NT2/D1 (cell line): ENCODE measurements at regions not wholly inside any gene's neighbourhood (a gene's known extent, or its start where the extent isn't known, plus 50 kb on each side); places are given as distances from the start of the nearest gene placed in this dataset.
"Not testable (repeated sequence)": the region's sequence is repeated elsewhere in the genome, so short reads cannot be mapped to it uniquely, and the experiment has no call there.

ENCODE experiments used
- DNase-seq: peaks from one replicate; pipeline ENCODE4 v3.0.0-alpha.2; 2011; ENCODE audit warnings: low read depth, low spot score
- H3K27me3 ChIP-seq: 2 replicates; pipeline ENCODE4 v1.6.0; 2011; ENCODE audit warnings: mild to moderate bottlenecking; ENCODE audit not compliant: insufficient read length, insufficient read depth
- H3K36me3 ChIP-seq: 2 replicates; pipeline ENCODE4 v1.6.1; 2011; ENCODE audit warnings: mild to moderate bottlenecking, low read length, mixed read lengths; ENCODE audit not compliant: insufficient read depth, insufficient read length
- H3K4me1 ChIP-seq: 2 replicates; pipeline ENCODE4 v1.5.1; 2011; ENCODE audit not compliant: insufficient read depth, insufficient read length
- H3K4me3 ChIP-seq: 2 replicates; pipeline ENCODE4 v1.5.1; 2011; ENCODE audit warnings: low read depth; ENCODE audit not compliant: insufficient read length
- H3K9ac ChIP-seq: 2 replicates; pipeline ENCODE4 v1.6.0; 2011; ENCODE audit warnings: low read depth; ENCODE audit not compliant: insufficient read length
- H3K9me3 ChIP-seq: 2 replicates; pipeline ENCODE4 v1.5.1; 2011; ENCODE audit warnings: mild to moderate bottlenecking, low read length; ENCODE audit not compliant: insufficient read depth
- SUZ12 ChIP-seq: IDR thresholded peaks from 2 replicates; pipeline ENCODE4 v1.6.1; 2011; ENCODE audit not compliant: insufficient read length, insufficient read depth; ENCODE audit errors: extremely low read depth
- YY1 ChIP-seq: IDR thresholded peaks from 2 replicates; pipeline ENCODE4 v1.6.1; 2011; ENCODE audit not compliant: insufficient read length, insufficient read depth
- ZNF274 ChIP-seq: IDR thresholded peaks from 2 replicates; pipeline ENCODE4 v1.6.1; 2011; ENCODE audit warnings: mild to moderate bottlenecking, low read depth, low read length

DNA sequence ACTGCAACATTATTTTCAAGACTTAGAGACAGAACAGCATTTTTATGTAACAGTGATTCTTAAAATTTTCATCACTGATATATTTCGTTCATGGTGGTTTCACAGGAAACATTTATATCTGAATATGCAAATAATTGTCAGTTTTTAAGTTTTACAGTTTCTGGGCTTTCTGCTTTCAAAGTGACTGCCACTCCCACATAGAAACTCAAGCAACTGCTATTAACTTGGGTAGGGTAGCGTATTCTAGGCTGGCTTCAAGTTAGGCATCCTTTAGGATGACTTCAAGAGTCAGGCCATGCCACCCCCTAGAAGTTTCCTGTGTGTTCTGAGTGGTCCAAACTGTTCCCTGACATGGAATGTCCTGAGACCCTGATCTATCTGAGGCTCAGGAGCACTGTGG lies 123.6 kb upstream of the TSPAN8 start:
- no peaks in the 10 kb centered on the region for H3K36me3 ChIP-seq
- TF ChIP-seq ZNF274, result no peak
- TF ChIP-seq SUZ12, result no peak
- no peak for TF ChIP-seq YY1
- no peaks in the 10 kb centered on the region for H3K9me3 ChIP-seq
- no peaks in the 10 kb centered on the region for H3K27me3 ChIP-seq
- H3K4me3 ChIP-seq, result no peak overlapping the region
- no peak for DNase-seq
- no peaks in the 10 kb centered on the region for H3K4me1 ChIP-seq
- H3K9ac ChIP-seq, result no peak overlapping the region

DNA sequence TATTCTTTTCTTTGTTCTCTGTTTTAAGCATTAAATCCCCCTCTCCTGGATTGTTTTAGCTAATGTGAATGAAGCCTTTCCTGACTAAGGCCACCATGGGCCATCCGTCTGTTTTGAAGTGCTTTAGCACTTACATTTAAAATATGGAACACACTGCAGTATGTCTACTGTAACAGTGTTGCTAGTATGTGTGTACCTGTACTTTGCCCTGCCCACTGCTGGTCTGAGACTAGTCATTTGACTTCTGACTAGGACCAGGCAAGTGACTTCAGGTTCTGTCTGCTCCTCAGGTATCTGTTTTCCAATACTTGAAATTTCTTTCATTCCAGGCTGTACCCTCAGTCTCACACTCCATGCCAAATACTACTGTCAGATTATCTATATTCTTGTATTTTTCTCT lies 120.1 kb upstream of the TSPAN8 start:
- Histone ChIP-seq H3K36me3 (no peaks in the 10 kb centered on the region), H3K4me3 (no peak overlapping the region), H3K27me3 (no peaks in the 10 kb centered on the region), H3K9me3 (no peaks in the 10 kb centered on the region), H3K4me1 (no peaks in the 10 kb centered on the region), H3K9ac (no peak overlapping the region)
- TF ChIP-seq ZNF274 (no peak), SUZ12 (no peak), YY1 (no peak)
- no peak for DNase-seq

DNA sequence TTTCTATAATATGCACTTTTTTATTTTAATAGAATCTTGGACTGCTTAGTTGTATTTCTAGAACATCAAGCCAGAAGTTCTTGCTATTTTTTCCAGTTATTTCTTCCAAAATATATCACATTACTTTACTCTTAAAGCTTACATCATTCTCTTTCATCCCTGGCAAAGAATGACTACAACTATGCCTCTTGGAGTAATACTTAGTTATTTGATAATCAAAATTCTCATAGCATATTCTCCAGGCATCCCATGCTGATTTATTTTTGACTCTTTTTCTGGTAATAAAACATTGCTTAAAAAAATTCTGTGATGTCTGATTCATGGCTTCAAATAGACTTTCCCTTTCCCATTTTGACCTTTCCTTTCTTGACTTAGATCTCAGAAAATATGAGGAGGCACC lies 118.7 kb upstream of the TSPAN8 start:
- H3K4me1 ChIP-seq, result no peaks in the 10 kb centered on the region
- H3K36me3 ChIP-seq, result no peaks in the 10 kb centered on the region
- no peak overlapping the region for H3K4me3 ChIP-seq
- H3K9ac ChIP-seq, result no peak overlapping the region
- no peaks in the 10 kb centered on the region for H3K27me3 ChIP-seq
- TF ChIP-seq ZNF274, result no peak
- no peak for TF ChIP-seq YY1
- no peak for TF ChIP-seq SUZ12
- no peak for DNase-seq
- H3K9me3 ChIP-seq, result no peaks in the 10 kb centered on the region

DNA sequence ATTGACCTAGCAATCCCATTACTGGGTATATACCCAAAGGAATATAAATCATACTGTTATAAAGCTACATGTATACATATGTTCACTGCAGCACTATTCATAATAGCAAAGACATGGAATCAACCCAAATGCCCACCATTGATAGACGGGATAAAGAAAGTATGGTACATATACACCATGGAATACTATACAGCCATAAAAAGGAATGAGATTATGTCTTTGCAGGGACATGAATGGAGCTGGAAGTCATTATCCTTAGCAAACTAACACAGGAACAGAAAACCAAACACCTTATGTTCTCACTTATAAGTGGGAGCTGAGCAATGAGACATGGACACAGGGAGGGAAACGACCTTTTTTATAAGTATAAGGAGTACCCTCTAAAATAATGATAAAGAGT lies 113.0 kb upstream of the TSPAN8 start:
- DNase-seq, H3K9ac ChIP-seq, H3K36me3 ChIP-seq, H3K27me3 ChIP-seq, H3K4me1 ChIP-seq, H3K9me3 ChIP-seq, H3K4me3 ChIP-seq: not testable (repeated sequence)

DNA sequence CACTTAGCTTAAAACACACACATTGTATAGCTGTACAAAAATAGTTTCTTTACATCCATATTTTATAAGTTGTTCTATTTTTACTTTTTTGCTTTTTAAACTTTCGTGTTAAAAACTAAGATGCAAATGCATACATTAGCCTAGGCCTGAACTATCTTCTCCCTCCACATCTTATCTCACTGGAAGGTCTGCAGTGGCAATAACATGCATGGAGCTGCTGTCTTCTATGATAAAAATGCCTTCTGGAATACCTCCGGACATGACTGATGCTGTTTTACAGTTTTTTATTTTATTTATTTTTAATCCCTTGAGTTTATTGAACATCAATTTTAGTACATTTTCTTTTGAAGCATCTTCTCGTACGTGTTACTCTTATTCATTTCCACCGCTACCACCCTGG lies 112.3 kb upstream of the TSPAN8 start:
- Histone ChIP-seq H3K4me1 (no peaks in the 10 kb centered on the region), H3K27me3 (no peaks in the 10 kb centered on the region), H3K4me3 (no peak overlapping the region), H3K9ac (no peak overlapping the region), H3K9me3 (no peaks in the 10 kb centered on the region), H3K36me3 (no peaks in the 10 kb centered on the region)
- no peak for TF ChIP-seq SUZ12
- TF ChIP-seq YY1, result no peak
- TF ChIP-seq ZNF274, result no peak
- DNase-seq, result no peak

DNA sequence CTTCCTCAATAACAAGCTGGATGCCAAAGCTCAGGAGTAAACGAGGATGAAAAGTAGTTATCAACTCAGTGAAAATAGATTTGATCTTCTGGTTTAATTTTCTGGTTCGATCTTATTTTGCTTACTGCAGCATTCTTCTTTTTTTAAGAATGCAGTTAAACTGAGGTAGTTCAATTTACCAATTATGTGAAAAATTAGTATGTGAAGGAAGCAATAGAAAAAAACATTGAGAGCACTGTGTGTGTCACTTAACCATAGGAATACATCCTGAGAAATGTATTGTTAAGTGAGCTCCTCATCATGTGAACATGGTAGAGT lies 111.4 kb upstream of the TSPAN8 start:
- no peak overlapping the region for H3K9ac ChIP-seq
- no peaks in the 10 kb centered on the region for H3K27me3 ChIP-seq
- no peak overlapping the region for H3K4me3 ChIP-seq
- TF ChIP-seq ZNF274 (no peak), YY1 (no peak), SUZ12 (no peak)
- DNase-seq, result no peak
- H3K9me3 ChIP-seq, result no peaks in the 10 kb centered on the region
- no peaks in the 10 kb centered on the region for H3K4me1 ChIP-seq
- no peaks in the 10 kb centered on the region for H3K36me3 ChIP-seq

DNA sequence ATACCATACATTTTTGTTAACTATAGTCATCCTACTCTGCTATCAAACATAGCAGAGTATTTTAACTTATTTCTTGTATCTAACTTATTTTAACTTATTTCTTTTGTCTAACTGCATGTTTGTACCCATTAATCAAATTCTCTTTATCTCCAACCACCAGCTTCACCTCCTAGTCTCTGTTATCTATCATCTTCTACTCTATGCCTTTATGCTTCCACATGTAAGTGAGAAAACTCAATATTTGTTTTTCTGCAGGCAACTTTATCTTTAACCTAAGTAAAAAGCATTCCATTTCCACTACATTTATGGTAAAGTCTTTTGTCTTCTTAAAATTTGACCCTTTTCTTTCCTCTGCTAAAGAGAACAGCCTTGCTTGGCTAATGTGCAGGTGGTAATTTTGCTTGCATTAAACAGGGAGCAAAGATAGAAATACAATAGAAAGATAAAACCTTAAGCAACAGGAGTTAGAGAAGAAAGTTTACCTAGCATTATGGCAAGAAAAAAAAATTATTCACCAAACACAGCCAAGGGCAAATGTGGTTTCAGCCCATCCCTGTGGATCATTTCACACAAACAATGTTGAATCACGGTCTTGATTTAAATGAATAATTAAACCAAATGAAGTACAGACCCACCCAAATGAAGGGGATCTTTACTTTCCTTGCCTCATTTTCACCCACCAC lies 110.9 kb upstream of the TSPAN8 start:
- Histone ChIP-seq H3K36me3 (no peaks in the 10 kb centered on the region), H3K4me1 (no peaks in the 10 kb centered on the region), H3K9me3 (no peaks in the 10 kb centered on the region), H3K27me3 (no peaks in the 10 kb centered on the region), H3K4me3 (no peak overlapping the region), H3K9ac (no peak overlapping the region)
- TF ChIP-seq YY1 (no peak), SUZ12 (no peak), ZNF274 (no peak)
- DNase-seq, result no peak

DNA sequence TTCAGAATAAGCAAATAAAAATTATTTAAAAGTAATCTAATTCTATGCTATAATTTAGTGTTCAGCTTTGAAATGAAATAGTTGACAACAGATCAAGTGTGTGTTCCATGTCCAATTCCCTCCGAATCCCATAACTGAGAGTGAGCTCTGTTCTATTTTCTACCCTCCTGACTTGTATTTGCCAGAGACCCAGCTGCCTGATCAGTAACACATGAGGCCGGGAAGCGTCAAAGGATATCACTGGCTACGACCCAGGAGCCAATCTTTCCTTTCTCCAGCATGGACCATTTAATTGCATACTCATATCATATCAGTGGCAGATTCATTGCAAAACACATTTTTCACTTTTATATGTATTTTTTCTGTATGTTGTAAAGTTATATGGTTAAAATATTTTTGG lies 108.8 kb upstream of the TSPAN8 start:
- H3K4me3 ChIP-seq, result no peak overlapping the region

DNA sequence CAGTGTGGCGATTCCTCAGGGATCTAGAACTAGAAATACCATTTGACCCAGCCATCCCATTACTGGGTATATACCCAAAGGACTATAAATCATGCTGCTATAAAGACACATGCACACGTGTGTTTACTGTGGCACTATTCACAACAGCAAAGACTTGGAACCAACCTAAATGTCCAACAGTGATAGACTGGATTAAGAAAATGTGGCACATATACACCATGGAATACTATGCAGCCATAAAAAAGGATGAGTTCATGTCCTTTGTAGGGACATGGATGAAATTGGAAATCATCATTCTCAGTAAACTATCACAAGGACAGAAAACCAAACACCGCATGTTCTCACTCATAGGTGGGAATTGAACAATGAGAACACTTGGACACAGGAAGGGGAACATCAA lies 107.9 kb upstream of the TSPAN8 start:
- H3K4me1 ChIP-seq, H3K4me3 ChIP-seq, H3K9ac ChIP-seq, H3K9me3 ChIP-seq, H3K27me3 ChIP-seq, DNase-seq, H3K36me3 ChIP-seq: not testable (repeated sequence)

More for the DNA sequence above, 108.8 kb upstream of the TSPAN8 start:
- TF ChIP-seq SUZ12 (no peak), ZNF274 (no peak), YY1 (no peak)
- DNase-seq, result no peak
- Histone ChIP-seq H3K9ac (no peak overlapping the region), H3K9me3 (no peaks in the 10 kb centered on the region), H3K27me3 (no peaks in the 10 kb centered on the region), H3K4me1 (no peaks in the 10 kb centered on the region), H3K36me3 (no peaks in the 10 kb centered on the region)
